Lower leg skin (tissue), 4 donors: ENCODE measurements at regions not wholly inside any gene's neighbourhood (a gene's known extent, or its start where the extent isn't known, plus 50 kb on each side); places are given as distances from the start of the nearest gene placed in this dataset.

Source experiments
- DNase-seq, 2 donors: peaks; one replicate each; pipeline ENCODE4 v3.0.0-alpha.2; 2019; ENCODE audit warnings: low spot score in 2 of 2
- H3K4me3 ChIP-seq: fragments of 200-600 bp; sonication (generic); 2 replicates; pipeline ENCODE4 v1.5.1; 2017; ENCODE audit warnings: mild to moderate bottlenecking, low read depth; ENCODE audit not compliant: poor library complexity, severe bottlenecking
- POLR2A ChIP-seq, 2 donors: fragments of 450-650 bp; IDR thresholded peaks; one replicate each; pipeline ENCODE4 v1.6.1; 2016 to 2017; ENCODE audit warnings: antibody characterized with exemption in 2 of 2, mild to moderate bottlenecking in 1 of 2, moderate library complexity in 1 of 2
- WGBS, 2 donors: methylation state at CpG; one replicate each; pipeline ENCODE4 v1.1.5; 2018; 5-methylcytosine and 5-hydroxymethylcytosine counted together
- intact Hi-C: fragments of 100-400 bp; cut with DNase I; formaldehyde crosslinking; loops from one replicate; pipeline ENCODE4 v1.15.0; 2023; ENCODE audit warnings: low total_unique reads
- TF ChIP-seq, protein P1 (sequence below), 3 donors: fragments of 450-650 bp; IDR thresholded peaks; one replicate each; pipeline ENCODE4 v1.5.1; 2016; ENCODE audit warnings: antibody characterized with exemption in 3 of 3, mild to moderate bottlenecking in 3 of 3, moderate library complexity in 2 of 3

DNA sequence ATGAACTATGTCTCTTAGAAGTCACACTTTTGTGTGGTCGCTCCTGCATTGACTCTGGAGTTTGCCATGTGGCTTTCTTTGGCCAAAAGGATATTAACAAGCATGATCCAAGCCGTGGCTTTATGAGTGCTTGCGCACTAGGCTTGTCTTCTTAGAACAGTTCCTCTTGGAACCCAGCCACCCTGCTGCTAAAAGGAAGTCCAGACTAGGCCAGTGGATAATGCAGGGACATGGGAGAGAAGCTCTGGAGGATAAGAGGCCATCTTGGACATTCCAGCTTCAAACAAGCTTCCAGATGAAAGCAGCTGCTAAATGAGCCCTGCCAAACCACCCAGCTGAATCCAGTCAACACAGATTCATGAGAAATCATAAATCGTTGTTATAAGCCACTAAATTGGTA lies 346.4 kb downstream of the CDC5L start:
- intact Hi-C loops: no loop called here
- no peak overlapping the region for H3K4me3 ChIP-seq
- peak in 1 of 2 donors; percentile 22 for DNase-seq
- TF ChIP-seq POLR2A (IDR thresholded peaks at IDR 0.05): no peak
- TF ChIP-seq, protein P1, sequence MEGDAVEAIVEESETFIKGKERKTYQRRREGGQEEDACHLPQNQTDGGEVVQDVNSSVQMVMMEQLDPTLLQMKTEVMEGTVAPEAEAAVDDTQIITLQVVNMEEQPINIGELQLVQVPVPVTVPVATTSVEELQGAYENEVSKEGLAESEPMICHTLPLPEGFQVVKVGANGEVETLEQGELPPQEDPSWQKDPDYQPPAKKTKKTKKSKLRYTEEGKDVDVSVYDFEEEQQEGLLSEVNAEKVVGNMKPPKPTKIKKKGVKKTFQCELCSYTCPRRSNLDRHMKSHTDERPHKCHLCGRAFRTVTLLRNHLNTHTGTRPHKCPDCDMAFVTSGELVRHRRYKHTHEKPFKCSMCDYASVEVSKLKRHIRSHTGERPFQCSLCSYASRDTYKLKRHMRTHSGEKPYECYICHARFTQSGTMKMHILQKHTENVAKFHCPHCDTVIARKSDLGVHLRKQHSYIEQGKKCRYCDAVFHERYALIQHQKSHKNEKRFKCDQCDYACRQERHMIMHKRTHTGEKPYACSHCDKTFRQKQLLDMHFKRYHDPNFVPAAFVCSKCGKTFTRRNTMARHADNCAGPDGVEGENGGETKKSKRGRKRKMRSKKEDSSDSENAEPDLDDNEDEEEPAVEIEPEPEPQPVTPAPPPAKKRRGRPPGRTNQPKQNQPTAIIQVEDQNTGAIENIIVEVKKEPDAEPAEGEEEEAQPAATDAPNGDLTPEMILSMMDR (IDR thresholded peaks at IDR 0.05): no peak
- 67 to 71% methylated on average over 4 of the region's 4 CpGs for WGBS, 2 donors

DNA sequence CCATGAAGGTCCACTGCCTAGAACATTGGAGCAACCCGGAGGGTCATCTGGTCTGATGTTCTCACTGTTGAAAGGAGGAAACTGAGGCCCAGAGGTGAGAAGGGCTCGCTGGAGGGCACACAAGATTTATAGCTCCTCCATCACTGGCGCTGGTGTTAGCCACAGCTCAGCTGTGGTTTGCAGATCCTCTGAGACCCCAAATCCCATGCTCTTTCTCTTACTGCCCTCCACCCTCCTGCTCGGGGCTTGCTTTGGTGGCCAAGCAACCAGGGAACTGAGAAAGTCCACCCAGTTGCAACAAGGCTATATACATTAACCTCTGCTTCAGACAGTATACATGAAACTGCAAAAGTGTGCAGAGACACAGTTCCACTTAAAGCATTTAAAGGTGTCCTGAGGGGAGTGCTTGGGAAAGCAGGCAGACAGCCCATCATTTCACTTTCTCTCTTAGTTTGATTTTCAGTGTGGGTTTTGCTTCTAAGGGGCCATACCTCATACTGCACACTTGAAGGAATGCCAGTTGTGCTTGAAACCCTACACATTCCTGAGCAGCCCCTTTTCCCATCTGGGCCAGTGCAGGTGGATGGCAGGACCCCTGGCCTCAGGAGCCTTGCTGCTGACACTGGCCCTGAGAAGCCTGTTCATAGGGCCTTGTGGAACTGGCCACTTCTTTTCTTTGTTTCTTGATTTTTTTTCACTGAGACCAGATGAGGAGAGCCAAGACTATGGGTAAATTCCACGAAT lies 347.6 kb downstream of the CDC5L start:
- no peak for DNase-seq
- H3K4me3 ChIP-seq: no peak overlapping the region
- 78 to 81% methylated on average over 5 of the region's 5 CpGs for WGBS, 2 donors
- no peak for TF ChIP-seq POLR2A (IDR thresholded peaks at IDR 0.05)
- TF ChIP-seq, protein P1 (IDR thresholded peaks at IDR 0.05): no peak
- intact Hi-C loops: no loop called here

GRCh38 chr6:44735630-44735963 lies 348.1 kb downstream of the CDC5L start:
- intact Hi-C loops: no loop called here
- no peak for DNase-seq
- H3K4me3 ChIP-seq: no peak overlapping the region
- no peak for TF ChIP-seq POLR2A (IDR thresholded peaks at IDR 0.05)
- TF ChIP-seq, protein P1 (IDR thresholded peaks at IDR 0.05): no peak
- 45 to 50% methylated on average over 6 of the region's 6 CpGs for WGBS, 2 donors

DNA sequence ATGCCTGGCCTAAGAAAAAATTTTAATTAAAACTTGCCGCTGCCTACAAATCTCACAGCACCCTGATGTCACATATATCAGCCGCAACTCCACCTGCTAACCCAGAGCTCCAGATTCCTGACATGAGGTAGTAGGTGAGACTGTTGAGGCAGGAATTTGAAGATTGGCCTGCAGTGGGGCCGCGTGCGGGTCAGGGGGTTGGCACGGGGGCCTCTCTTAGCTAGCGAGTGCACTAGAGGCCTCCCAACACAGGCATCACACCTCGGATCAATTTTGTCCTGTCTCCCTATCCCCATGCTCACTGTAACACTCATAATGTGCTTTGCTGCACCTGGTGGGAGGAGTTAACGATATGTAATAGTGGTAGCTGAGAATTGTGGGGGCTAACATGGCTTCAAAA lies 349.8 kb downstream of the CDC5L start:
- WGBS, 2 donors: 95 to 97% methylated on average over 9 of the region's 9 CpGs
- DNase-seq: no peak
- H3K4me3 ChIP-seq: no peak overlapping the region
- no peak for TF ChIP-seq POLR2A (IDR thresholded peaks at IDR 0.05)
- TF ChIP-seq, protein P1 (IDR thresholded peaks at IDR 0.05): no peak
- intact Hi-C loops: no loop called here

GRCh38 chr6:44737829-44738528 lies 350.5 kb downstream of the CDC5L start:
- intact Hi-C loops: no loop called here
- 74 to 79% methylated on average over 6 of the region's 6 CpGs for WGBS, 2 donors
- no peak for TF ChIP-seq POLR2A (IDR thresholded peaks at IDR 0.05)
- TF ChIP-seq, protein P1 (IDR thresholded peaks at IDR 0.05): no peak

More at GRCh38 chr6:44737829-44738528, 350.5 kb downstream of the CDC5L start:
- no peak for DNase-seq
- no peak overlapping the region for H3K4me3 ChIP-seq
